ENCODE measurements at regions not wholly inside any gene's neighbourhood (a gene's known extent, or its start where the extent isn't known, plus 50 kb on each side); places are given as distances from the start of the nearest gene placed in this dataset.

DNA sequence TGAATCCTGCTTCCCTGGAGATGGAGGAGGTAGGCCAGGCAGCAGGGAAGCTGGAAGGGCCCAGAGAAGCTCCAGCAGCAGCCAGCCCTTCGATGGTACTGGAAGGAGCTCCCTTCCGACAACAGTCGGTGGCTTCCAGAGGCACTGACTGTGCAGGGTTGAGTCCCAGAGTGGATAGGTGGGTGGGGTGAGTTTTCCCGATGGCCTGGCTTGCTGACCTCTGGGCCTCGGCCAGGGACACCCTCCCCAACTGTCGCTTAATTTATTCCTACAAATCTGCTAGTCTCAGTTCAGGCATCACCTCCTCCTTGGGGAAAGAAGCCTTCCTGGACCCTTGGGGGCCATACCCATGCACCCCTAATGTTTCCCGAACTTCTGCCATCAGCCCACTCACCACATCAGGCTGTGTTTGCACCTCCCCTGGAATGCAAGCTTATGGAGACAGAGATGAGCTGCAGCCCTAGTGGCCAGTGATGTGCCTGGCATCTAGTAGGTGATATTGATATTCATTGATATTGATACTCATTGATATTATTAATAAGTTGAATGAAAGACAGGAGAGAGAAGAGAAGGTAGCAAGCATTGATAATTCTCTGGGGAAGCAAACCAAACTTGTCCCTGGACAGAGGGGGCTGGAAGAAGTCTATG, 104.6 kb upstream of the BOD1 start:
- in situ Hi-C loops (cut with HindIII; ENCODE audit: low sequenced_read_pairs) = no loop called here
- H3K4me3 ChIP-seq (ENCODE audit: low read depth, low read length) = no peak overlapping the region
- DNase-seq (ENCODE audit: low read depth, low spot score) = no peak
- TF ChIP-seq, protein P1, sequence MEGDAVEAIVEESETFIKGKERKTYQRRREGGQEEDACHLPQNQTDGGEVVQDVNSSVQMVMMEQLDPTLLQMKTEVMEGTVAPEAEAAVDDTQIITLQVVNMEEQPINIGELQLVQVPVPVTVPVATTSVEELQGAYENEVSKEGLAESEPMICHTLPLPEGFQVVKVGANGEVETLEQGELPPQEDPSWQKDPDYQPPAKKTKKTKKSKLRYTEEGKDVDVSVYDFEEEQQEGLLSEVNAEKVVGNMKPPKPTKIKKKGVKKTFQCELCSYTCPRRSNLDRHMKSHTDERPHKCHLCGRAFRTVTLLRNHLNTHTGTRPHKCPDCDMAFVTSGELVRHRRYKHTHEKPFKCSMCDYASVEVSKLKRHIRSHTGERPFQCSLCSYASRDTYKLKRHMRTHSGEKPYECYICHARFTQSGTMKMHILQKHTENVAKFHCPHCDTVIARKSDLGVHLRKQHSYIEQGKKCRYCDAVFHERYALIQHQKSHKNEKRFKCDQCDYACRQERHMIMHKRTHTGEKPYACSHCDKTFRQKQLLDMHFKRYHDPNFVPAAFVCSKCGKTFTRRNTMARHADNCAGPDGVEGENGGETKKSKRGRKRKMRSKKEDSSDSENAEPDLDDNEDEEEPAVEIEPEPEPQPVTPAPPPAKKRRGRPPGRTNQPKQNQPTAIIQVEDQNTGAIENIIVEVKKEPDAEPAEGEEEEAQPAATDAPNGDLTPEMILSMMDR (IDR thresholded peaks at IDR 0.05; ENCODE audit: low read depth, low read length) = no peak

DNA sequence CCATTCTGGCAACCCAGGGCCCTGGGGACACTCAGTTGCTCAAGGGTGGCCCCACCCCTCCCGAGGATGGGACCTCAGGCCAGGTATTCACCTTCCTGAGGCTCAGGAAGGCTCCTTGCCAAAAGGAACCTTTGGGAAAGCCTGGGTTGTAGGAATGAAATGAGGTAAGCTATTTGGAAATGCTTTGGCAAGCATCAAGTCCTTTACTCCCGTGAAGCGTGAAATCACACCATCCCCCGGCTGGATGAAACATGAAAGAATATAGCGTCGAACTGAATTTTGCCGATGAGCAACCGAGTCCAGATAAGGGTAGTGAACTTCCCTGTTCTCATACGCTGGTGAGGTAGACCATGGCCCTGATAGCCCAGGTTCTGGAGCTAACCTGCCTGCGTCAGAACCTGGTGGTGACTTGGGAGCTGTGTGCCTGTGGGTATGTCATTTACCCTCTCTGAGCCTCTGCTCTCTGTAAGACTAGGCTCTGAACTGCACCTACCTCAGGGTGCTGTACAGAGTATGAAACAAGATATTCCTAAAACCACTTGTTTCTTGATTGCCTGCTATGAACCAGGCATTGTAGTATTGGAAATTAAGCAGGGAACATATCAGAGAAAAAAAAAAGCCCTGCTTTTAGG, 105.3 kb upstream of the BOD1 start:
- in situ Hi-C loops (cut with HindIII; ENCODE audit: low sequenced_read_pairs) = no loop called here
- DNase-seq (ENCODE audit: low read depth, low spot score) = no peak
- H3K4me3 ChIP-seq (ENCODE audit: low read depth, low read length) = no peak overlapping the region
- TF ChIP-seq, protein P1 (IDR thresholded peaks at IDR 0.05; ENCODE audit: low read depth, low read length) = no peak

DNA sequence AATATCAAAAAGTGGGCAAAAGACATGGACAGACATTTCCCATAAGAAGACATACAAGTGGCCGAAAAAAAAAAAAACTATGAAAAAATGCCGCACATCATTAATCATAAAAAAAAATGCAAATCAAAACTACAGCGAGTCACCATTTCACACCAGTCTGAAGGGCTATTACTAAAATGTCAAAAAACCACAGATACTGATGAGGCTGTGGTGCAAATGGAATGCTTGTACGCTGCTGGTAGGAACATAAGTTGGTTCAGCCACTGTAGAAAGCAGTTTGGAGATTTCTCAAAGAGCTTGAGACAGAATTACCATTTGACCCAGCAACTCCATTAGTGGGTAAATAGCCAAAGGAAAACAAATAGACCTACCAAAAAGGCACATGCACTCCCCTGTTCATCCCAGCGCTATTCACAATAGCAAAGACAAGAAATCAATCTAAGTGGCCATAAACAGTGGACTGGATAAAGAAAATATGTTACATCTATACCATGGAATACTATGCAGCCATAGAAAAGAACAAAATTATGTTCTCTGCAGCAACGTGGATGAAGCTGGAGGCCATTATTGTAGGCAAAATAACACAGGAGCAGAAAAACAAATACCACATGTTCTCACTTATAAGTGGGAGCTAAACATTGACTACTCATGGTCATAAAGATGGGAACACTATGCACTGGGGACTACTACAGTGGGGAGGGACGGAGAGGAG, 110.6 kb upstream of the BOD1 start:
- no peak overlapping the region for H3K4me3 ChIP-seq (ENCODE audit: low read depth, low read length)
- in situ Hi-C loops (cut with HindIII; ENCODE audit: low sequenced_read_pairs) = no loop called here
- no peak for DNase-seq (ENCODE audit: low read depth, low spot score)
- TF ChIP-seq, protein P1 (IDR thresholded peaks at IDR 0.05; ENCODE audit: low read depth, low read length) = no peak

DNA sequence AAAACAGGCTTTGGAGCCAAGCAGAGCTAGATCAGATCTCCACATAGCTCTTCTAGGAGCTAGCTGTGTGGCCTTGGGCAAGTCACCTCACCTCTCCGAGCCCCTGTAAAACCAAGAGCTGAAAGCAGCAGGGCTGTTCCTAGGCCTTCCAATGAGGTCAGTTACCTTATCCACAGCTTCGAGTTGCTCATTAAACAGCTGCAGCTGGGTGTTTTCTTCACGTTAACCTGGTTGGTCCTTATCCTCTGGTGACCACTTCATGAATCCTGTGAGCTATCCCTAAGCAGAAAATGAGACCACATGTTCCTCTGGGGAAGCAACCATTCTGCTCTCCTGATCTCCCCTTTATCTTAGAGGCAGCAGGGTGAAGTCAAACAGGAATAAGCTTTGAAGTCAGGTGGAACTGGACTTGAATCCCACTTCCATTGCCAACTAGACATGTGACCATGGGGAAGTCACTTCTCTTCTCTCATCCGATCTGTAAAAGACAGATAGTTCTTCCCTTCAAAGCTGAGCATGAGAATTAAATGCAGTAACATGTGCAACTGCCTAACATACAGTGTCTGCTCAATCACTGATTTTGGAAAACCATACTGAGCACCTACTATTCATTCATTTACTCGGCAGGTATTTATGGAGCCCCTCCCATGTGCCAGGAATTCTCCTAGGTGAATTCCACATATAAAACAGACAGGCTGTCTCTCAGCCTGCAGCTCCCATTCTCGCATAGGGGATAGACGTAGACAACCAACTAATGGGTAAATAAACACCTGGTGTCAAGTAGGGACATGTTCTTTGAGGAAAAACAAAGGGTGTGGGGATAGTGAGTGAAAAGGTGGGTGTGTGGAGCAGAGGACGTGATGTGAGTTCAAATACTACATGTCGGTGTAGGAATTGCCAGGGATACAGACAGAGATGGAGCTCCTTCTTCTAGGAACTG, 111.7 kb upstream of the BOD1 start:
- TF ChIP-seq, protein P1 (IDR thresholded peaks at IDR 0.05; ENCODE audit: low read depth, low read length) = no peak
- H3K4me3 ChIP-seq (ENCODE audit: low read depth, low read length) = no peak overlapping the region
- in situ Hi-C loops (cut with HindIII; ENCODE audit: low sequenced_read_pairs) = no loop called here
- DNase-seq (ENCODE audit: low read depth, low spot score) = no peak

DNA sequence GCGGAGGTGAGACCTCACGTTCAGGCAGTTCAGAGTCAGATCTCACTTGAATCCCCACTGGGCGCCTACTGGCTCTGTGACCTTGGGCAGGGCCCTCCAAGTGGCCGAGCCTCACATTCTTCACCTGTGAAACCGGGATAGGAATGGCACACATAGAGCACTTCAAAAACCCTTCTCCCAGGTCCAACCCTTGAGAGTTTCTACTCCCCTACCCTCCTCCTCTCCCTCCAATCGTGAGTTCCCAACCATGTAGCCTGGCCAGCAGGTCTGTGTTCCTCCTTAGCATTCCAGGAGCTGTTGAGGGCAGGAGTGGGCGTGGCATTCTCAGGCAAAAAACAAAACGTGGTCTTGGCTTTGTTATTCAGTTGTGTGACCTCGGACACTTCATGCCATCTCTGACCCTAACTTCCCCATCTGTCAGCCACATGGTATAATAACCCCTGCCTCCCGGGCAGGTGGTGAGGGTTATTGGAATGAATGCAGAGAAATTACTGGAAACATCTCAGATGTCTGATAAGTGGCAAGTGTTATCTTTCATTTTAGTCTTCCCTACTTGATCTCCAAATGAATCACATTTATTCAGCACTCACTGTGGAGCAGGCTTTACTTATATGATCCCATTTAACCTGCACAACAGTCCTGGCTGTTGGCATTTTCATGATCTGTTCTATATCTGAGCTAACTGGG, 112.8 kb upstream of the BOD1 start:
- DNase-seq (ENCODE audit: low read depth, low spot score) = no peak
- in situ Hi-C loops (cut with HindIII; ENCODE audit: low sequenced_read_pairs) = no loop called here
- H3K4me3 ChIP-seq (ENCODE audit: low read depth, low read length) = no peak overlapping the region
- TF ChIP-seq, protein P1 (IDR thresholded peaks at IDR 0.05; ENCODE audit: low read depth, low read length) = no peak

Data from astrocyte of the spinal cord (primary cell).